GM04503 (cell line): ENCODE measurements at regions not wholly inside any gene's neighbourhood (a gene's known extent, or its start where the extent isn't known, plus 50 kb on each side); places are given as distances from the start of the nearest gene placed in this dataset.
"Not testable (repeated sequence)": the region's sequence is repeated elsewhere in the genome, so short reads cannot be mapped to it uniquely, and the experiment has no call there.

ENCODE experiments used
- DNase-seq: peaks from one replicate; pipeline ENCODE4 v3.0.0-alpha.2; 2012; ENCODE audit warnings: low read depth

GRCh38 chr3:20480786-20481365 is 294.9 kb upstream of the SGO1 start:
- no peak for DNase-seq

DNA sequence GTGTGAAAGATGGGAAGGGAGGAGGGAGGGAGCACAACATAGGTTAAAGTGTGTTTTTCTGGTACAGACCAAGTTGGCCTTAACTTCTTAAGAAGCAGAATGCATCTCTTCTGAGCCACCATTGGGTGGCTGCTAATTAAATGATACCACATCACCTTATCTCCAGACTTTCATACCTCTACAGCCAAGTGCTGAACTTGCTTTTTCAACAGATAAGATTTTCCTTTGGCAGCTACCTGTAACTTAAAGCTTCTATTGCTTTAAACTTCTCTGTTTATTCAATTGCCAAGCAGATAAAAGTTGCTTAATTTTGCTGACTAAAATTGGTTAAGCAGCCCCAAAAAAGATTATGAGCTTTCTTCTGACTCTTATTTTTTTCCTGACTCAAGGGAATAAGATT is 292.4 kb upstream of the SGO1 start:
- DNase-seq = no peak

- DNase-seq = not testable (repeated sequence)
Observed at GRCh38 chr3:20464237-20464636, 278.2 kb upstream of the SGO1 start.

- DNase-seq = no peak
Observed at GRCh38 chr3:20462723-20463122, 276.7 kb upstream of the SGO1 start.

DNA sequence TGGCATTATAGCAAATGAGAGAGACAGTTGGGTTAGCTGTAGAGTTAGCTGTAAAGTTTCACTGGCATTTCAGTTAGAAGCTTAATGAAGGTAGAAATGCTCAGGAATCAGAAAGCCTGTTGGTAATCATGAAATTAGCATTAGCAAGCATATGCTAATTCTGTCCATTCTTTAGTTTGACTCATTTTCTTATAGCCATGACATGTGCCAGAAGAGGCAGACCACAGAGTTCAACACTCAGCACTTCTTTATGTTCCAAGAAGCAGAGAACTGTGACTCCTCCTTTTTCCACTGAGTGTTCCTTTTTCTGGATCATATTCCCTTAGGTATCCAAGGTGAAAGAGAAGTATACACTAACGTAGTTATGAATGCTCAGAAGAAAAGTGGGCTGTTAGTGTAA is 276.2 kb upstream of the SGO1 start:
- DNase-seq = no peak

DNA sequence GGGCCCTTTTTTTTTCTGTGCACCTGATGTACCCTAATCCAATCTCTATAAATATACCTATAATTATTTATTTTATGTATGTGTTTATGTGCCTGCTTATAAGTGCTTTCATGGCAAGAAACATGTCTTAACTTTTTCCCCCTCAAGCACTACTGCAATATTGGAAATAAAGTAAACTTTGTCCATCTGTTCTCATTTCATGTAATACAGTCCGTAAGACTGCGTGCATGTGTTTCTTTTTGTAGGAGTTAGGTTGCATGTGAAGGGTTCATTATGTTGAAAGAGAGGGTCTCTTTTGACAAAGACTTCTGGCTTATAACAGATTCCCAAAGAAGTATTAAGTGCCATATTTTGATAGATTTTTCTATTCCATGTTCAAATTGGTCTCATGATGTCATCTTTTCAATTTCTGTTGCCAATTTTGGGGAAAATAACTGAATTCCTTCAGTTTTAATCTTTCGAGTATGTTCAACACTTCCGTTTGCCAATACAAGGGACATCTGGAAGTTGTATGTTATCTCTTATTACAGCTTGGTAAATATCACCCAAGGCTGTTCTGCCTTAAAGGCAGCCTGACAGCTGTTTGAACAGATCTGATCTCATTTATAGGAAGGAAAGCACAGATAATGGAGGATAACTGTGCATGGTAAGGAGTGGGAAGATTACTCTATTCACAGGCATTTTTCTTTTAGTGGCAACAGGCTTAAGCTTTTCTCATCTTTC is 273.1 kb upstream of the SGO1 start:
- no peak for DNase-seq

DNA sequence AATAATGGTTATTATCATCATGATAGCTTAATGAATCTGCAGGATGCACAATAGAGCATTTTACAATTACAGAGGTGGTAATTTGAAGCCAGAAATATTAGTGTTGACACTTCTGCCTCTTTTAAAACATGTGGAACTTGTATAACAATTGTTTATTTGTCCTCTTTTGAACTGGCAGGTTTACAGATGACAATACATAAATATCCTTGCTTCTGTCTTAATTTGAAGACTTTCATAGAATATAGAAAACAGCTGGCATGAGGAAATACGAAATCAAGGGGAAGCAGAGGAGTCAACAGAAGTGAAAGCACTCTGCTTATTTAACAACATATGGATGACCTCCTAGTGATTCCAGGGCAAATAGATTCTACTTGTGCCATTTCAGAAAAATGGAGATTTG is 270.5 kb upstream of the SGO1 start:
- DNase-seq = no peak

DNA sequence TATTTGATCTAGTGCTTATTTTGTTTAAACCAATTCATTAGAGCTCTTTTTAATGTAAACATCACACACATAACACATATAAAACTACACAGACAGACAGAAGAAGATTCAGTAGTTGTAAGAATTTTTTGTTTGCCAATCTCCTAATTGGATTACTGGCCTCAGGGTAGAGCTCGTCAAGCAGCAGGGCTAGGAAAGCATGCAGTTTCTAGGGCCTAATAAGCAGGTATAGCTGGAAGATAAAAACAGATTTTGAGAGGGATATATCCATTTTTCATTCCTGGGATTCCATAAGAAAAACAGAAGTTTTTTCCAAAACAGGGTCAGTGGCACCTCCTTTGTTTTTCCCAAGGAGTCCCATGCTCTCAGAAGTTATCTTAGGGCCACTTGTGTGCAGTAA is 265.2 kb upstream of the SGO1 start:
- DNase-seq = no peak

- DNase-seq = no peak
Observed at GRCh38 chr3:20450611-20451010, 264.6 kb upstream of the SGO1 start.

DNA sequence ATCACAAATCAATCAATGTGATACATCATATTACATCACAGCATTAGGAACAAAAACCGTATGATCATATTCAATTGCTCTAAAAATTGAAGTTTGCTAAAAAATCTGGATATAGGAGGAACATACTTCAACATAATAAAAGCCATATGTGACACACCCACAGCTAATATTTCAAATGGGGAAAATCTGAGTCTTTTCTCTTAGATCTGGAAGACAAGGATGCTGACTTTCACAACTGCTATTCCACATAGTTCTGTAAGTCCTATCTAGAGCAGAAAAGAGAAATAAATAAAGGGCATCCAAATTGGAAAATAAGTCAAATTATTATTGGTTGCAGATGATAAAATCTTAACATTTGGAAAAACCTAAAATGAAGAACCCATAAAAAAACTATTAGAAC is 256.8 kb upstream of the SGO1 start:
- DNase-seq = no peak

DNA sequence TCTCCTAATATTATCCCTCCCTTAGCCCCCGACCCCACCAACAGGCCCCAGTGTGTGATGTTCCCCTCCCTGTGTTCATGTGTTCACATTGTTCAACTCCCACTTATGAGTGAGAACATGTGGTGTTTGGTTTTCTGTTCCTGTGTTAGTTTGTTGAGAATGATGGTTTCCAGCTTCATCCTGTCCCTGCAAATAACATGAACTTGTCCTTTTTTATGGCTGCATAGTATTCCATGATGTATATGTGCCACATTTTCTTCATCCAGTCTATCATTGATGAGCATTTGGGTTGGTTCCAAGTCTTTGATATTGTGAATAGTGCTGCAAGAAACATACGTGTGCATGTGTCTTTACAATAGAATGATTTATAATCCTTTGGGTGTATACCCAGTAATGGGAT is 241.3 kb upstream of the SGO1 start:
- DNase-seq = not testable (repeated sequence)

- DNase-seq = no peak
Observed at GRCh38 chr3:20425138-20425537, 239.1 kb upstream of the SGO1 start.

GRCh38 chr3:20424086-20424485 is 238.1 kb upstream of the SGO1 start:
- no peak for DNase-seq

DNA sequence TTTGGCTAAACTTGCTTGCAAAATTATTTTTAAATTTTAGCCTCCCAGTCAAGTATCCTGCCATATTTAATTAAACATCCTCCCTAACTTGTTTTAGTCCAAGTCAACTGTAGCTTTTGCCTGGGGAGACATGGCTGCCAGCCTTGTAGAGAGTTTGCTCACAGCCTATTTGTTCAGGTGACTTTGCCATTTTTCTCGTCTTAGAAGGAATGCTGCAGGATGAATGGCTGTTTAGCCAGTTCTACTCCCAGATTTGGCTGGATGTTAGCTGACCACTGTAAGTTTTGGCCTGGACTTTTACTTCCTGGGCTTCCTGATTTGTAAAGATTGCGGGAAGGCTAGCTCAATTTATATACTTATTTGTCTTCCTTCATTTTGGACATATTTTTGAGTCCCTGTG is 236.4 kb upstream of the SGO1 start:
- no peak for DNase-seq

DNA sequence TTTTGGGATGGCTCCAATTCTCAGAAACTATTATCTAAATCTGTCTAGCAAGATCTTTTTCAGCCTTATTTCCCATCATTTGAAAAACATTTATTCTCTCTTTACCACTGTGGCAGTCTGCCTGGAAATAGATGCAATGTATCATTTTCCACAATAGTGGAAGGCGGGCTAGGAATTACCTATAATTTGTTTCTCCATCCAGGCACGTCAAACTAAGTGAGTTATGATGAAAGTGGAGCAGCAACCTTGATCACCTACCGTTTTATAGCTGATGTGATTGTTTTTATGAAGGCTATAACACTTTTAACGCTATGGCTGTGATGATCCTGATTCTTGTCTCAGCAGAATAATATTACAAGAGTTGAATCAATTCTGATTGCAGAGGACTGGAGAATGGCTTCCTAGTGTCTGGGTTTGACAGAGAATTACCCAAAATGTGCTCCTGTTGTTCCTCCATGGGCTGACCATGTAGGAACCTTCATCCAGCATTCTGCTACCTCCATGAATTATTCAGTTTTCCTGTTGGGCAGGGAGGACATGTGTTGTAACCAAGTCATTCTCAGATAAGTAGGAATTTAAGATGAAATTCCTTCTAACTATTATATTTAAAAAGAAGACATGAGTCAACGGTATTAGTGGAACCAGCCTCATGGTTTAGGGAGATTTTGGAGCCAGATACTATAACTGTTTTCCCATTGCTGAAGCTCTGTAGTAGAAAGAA is 231.5 kb upstream of the SGO1 start:
- DNase-seq = no peak

- DNase-seq = no peak
Observed at GRCh38 chr3:20406611-20407011, 220.6 kb upstream of the SGO1 start.

- DNase-seq = peak; percentile 24
Observed at GRCh38 chr3:20405744-20406143, 219.7 kb upstream of the SGO1 start.

GRCh38 chr3:20405231-20405630 is 219.2 kb upstream of the SGO1 start:
- no peak for DNase-seq

- DNase-seq = no peak
Observed at GRCh38 chr3:20404741-20405100, 218.7 kb upstream of the SGO1 start.

- no peak for DNase-seq
Observed at GRCh38 chr3:20403986-20404740, 218.2 kb upstream of the SGO1 start.

DNA sequence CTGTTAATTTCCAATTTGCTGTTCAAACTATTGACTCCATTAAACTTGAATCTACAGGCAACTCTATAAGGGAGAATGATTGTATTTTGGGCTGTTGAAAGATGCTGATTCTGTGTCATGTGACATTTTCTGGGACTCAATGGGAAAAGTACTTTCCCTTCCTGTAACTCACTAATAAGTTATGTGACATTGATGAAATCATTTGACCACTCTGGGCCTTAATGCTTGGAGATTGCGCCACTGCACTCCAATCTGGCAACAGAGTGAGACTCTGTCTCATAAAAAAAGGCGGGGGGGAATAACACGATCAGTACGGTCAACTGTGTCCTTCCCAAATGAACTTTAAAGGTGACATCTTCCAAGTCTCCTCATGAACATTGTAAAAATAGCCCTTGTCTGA is 215.2 kb upstream of the SGO1 start:
- DNase-seq = no peak

DNA sequence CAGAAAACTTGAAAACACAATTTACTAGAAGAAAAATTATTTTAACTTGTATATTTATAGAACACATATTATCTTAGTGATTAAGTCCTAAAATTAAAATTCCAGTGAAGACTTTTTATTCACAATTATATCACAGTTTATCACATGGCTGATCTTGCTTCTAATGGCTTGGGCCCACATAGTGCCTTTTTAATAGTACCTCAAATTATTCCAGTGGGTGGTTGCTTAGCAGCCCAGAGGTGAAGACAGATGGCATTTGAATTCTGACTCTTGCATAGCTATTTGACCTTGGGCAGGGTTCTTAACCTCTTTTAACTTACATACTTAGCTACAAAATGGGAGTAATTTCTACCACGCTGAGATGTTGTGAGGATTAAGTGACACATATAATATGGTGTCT is 214.7 kb upstream of the SGO1 start:
- no peak for DNase-seq

DNA sequence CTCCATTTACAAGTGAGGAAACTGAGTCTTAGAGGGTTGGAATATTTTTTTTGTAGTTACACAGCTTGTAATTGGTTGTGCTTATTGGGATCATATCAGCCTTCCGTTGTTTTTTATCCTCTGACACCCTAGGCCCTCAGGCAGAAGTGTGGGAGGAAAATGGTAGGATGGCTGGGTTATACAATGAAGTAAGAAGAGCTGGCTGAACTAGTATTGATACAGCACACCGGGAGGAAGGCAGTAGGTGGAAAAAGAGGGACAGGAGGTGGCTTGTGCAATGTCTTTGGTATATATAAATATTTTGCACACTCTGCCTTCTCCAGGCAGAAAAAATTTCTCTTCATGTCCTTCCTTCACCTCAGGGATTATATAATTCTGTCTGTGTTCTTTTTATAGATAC is 214.3 kb upstream of the SGO1 start:
- no peak for DNase-seq
